H54 (cell line): ENCODE measurements at regions not wholly inside any gene's neighbourhood (a gene's known extent, or its start where the extent isn't known, plus 50 kb on each side); places are given as distances from the start of the nearest gene placed in this dataset.

Experiments used
- DNase-seq: peaks from one replicate; pipeline ENCODE4 v3.0.0; 2011; ENCODE audit warnings: low spot score, mixed read lengths; ENCODE audit not compliant: insufficient read length
- FAIRE-seq: peaks from 3 replicates; lab custom pipeline; 2011; peaks lifted over from hg19 to GRCh38; lab: Jason Lieb, UNC
- POLR2A ChIP-seq: IDR thresholded peaks from 2 replicates; pipeline ENCODE4 v1.6.1; 2011; ENCODE audit warnings: low read depth, mild to moderate bottlenecking, low read length

DNA sequence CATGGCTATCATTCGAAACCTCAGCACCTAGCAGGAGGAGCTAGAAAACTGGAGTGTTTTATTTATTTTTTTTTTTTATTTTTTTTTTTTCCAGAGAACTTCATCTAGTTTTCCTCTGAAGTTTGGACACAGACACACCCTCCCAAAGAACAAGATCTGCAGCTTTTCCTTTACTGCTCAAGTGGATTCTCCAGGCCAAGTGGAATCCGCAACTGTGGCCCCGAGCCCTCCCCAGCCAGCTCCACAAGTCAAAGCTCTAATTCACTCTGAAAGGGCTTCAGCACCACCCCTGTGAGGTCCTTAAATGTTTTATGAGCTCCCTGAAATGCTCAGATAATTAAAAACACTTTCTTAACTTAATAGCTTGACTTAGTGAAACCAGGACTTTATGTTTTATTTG is 332.1 kb upstream of the DYNLRB2 start:
- DNase-seq (no peak), FAIRE-seq (no peak)
- TF ChIP-seq POLR2A: no peak

- FAIRE-seq: no peak
- DNase-seq: no peak
- TF ChIP-seq POLR2A: no peak
These were observed 332.8 kb upstream of the DYNLRB2 start for GRCh38 chr16:80208015-80208414.

GRCh38 chr16:80203821-80204220 is 337.0 kb upstream of the DYNLRB2 start:
- FAIRE-seq (no peak), DNase-seq (no peak)
- no peak for TF ChIP-seq POLR2A

- DNase-seq (no peak), FAIRE-seq (no peak)
- no peak for TF ChIP-seq POLR2A
These were observed 337.9 kb upstream of the DYNLRB2 start for GRCh38 chr16:80202831-80203413.

DNA sequence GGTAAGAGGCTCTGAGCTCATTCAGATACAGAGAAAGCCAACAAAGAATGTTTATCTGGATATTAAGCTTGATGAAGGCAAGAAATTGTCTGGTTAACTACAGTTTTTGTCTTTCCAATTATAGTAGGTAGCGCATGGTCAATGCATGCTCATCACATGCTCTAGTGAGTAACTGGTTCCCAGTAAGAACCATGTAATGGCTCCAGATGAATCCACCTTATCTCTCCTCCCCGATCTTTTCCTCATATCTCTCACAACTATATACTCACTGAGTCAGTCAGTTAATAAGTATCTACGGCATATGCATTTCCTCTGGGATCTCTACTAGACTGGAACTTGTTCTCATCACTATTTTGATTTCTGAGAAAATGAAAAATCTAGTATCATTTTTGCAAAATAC is 340.7 kb upstream of the DYNLRB2 start:
- TF ChIP-seq POLR2A: no peak
- no peak for DNase-seq
- FAIRE-seq: no peak

- no peak for TF ChIP-seq POLR2A
- no peak for DNase-seq
- FAIRE-seq: no peak
These were observed 341.2 kb upstream of the DYNLRB2 start for GRCh38 chr16:80199614-80200013.

DNA sequence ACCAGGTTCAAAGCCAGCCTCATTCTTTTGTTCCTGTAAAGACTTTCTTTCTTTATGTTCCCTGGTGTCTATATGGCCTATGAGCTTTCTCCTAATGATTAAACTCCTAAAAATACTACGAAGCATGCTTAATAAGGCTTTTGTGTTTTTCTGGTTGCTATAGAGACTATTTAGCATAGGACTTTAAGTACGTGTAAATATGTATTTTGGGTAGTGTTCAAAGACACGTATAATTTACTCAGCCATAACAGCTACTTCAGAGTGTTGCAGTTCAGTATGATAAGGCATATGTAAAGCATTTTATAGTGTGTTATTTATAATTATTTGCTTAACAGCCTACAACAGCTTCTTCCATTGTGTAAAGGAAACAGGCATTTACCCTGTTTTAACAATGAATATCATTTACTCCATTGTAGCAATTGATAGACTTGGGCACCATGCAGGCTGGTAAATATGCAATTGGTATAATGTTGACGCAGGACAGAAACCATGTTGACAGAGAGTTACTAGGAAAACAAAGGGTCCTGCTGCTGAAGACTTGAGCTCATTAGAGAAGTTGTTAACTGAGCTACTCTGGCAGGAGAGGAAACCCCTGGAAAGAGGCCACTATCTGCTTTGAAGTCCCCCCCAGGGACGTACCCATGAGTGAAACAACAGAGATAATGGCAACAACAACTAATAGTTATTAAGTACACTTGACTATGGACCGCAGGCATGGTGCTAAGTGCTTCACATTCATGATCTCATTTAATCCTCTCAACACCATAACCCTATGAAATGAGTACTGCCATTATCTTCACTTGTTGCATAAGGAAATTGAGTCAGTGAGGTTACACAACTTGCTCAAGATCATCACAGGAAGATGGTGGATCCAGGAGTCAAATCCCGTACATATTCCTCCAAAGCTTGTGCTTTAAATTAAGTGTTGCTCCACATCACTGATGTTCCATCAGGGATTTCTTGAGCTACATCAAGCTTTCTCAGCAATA is 342.2 kb upstream of the DYNLRB2 start:
- TF ChIP-seq POLR2A: no peak
- no peak for FAIRE-seq
- no peak for DNase-seq

GRCh38 chr16:80197741-80198201 is 343.0 kb upstream of the DYNLRB2 start:
- TF ChIP-seq POLR2A: no peak
- DNase-seq: peak; percentile 19
- peak; percentile 67 for FAIRE-seq

- FAIRE-seq (no peak), DNase-seq (no peak)
- no peak for TF ChIP-seq POLR2A
These were observed 348.9 kb upstream of the DYNLRB2 start for GRCh38 chr16:80191928-80192327.

GRCh38 chr16:80189476-80190175 is 351.2 kb upstream of the DYNLRB2 start:
- no peak for FAIRE-seq

GRCh38 chr16:80176114-80176513 is 364.7 kb upstream of the DYNLRB2 start:
- TF ChIP-seq POLR2A: no peak
- DNase-seq (no peak), FAIRE-seq (no peak)

More at GRCh38 chr16:80189476-80190175, 351.2 kb upstream of the DYNLRB2 start:
- no peak for DNase-seq
- no peak for TF ChIP-seq POLR2A

DNA sequence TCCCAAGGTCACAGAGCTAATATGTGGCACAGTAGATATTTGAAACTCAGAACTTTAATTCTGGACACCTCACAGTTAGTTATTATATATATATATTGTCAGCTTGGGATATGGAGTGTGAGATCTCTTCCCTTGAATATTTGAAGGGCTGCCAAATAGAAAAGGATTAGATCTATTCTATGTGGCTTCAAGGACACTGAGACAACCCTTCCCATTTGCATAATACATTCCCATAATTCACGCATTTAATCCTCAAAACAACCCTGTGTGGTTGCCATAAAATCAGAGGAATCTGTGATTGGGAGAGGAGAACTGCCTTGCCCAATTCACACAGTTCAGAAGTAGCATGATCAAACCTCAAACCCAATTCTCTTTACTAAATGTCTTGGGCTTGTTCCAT is 365.8 kb upstream of the DYNLRB2 start:
- FAIRE-seq (no peak), DNase-seq (no peak)
- TF ChIP-seq POLR2A: no peak

DNA sequence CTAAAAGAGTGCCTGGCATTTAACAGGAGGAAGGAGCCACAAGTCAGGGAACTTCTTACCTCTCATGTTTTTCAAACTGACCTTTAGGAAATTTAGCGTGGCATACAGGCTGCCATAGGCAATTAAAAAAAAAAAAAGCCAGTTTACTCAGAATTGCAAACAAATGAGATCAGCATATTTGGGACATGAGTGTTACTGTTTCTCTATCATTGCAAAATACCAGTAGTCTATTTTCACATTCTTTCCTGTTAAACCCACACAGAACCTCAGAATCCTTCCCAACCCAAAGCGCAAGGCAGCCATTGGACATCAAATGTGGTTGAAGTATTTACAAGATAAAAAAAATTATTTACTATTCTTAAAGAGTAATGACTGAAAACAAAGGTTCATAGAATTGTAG is 366.4 kb upstream of the DYNLRB2 start:
- no peak for TF ChIP-seq POLR2A
- FAIRE-seq: no peak
- DNase-seq: peak; percentile 12

- TF ChIP-seq POLR2A: no peak
- FAIRE-seq (no peak), DNase-seq (no peak)
These were observed 369.0 kb upstream of the DYNLRB2 start for GRCh38 chr16:80171746-80172145.
